GM18909 (cell line): ENCODE measurements at regions not wholly inside any gene's neighbourhood (a gene's known extent, or its start where the extent isn't known, plus 50 kb on each side); places are given as distances from the start of the nearest gene placed in this dataset.
"Not testable (repeated sequence)": the region's sequence is repeated elsewhere in the genome, so short reads cannot be mapped to it uniquely, and the experiment has no call there.

Source experiments
- ATAC-seq: cut with Tn5 transposase; IDR thresholded peaks from one replicate; pipeline ENCODE4 v1.9.1; 2021; ENCODE audit warnings: mild to moderate bottlenecking; ENCODE audit not compliant: unreplicated experiment, poor library complexity

DNA sequence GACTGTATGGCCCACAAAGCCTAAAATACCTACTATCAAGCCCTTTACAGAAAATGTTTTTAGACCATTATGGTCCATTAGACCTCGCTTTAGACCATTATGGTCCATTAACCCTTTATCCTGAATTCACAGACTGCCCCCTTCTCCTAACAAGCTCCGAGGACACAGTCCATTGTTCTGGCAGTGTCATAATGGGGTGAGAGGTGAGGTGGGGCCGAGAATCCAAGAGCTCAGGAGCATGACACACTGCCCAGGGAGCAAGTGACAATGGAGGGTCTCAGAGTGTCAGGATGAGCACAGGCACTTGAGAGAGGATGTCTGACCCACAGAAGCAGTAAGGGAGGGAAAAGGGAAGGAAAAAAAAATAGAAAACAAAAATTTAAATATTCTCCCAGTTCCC is 212.4 kb upstream of the NT5E start:
- no peak for ATAC-seq

DNA sequence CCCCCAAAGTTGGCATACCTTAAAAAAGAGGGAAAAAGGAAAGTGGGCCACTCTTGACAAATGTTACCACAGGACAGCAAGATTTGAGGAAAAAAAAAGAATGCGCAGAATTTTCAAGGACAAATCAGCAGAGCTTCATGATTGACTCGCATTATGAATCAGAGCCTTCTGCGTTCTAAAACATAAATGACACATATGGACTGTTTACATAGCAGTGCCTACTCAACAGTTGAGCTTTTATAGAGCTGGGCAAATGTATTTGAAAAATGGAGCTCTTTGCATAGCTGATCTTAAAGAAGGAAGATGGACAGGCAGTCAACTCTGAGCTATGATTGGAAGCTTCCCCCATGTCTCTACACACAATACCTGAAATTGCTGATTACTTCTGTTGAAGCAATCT is 213.2 kb upstream of the NT5E start:
- ATAC-seq: no peak

GRCh38 chr6:85227345-85227744 is 222.5 kb upstream of the NT5E start:
- ATAC-seq: not testable (repeated sequence)

DNA sequence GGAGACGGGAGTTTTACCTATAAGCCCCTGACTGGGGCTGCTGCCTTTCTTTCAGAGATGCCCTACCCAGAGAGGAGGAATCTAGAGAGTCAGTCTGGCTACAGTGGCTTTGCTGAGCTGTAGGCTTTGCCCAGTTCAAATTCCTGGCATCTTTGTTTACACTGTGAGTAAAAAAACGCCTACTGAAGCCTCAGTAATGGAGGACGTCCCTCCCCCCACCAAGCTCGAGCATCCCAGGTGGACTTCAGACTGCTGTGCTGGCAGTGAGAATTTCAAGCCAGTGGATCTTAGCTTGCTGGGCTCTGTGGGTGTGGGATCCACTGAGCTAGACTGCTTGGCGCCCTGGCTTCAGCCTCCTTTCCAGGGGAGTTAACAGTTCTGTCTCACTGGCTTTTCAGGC is 237.1 kb upstream of the NT5E start:
- not testable (repeated sequence) for ATAC-seq

DNA sequence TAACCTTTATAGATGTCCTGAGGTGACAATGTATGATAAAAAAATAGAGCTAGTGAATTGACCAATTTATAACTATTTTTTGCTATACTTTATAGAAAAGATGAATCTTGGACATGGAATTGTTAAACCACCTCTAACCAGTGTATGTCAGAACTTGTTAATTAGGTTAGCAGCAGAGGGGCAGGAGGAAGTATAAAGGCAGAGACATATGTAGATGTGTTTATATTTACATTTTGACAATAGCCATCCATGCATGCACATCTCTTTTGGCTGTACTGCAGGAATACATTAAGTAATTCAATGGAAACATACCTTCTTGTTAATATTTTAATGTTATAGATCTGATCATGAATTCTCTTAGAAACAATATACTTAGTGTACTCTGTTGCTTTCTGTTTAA is 254.6 kb upstream of the NT5E start:
- no peak for ATAC-seq

DNA sequence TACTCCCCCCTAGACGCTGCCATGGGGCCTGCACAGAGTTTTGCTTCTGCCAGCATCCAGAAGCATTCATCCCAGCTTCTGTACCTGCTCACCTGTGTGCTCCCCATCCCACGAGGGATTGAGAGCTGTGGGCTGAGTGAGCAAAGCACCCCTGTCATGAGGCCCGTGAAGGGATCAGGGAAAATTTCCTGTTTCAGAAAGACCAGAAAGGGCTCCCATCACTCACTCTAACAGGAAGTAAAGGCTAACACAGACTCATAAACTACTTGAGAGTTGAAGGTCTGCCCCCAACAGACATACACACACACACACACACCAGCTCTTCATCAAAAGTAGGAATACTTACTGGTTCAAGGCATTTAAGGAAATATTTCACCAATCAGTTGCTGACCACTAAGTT is 256.5 kb upstream of the NT5E start:
- no peak for ATAC-seq

DNA sequence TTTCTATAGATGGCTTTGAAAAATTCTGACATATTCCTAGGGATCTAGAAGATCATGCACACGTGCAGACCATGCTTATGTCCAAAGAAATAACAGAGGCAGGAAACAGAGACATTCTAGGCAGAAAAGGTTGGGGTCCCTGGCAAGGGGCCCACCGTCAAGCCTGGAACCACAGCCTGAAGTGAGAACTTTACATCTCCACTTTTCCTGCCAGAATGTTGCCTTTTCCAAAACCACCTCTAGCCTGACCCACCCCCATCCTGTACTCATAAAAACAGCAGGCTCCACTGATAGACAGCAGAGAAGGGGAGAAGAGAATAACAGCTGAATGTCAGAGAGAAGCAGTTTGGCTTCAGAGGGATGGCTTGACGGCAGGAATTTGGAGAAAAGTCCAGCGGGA is 257.3 kb upstream of the NT5E start:
- ATAC-seq: no peak

- ATAC-seq: no peak
Observed at GRCh38 chr6:85192186-85192585, 257.7 kb upstream of the NT5E start.

DNA sequence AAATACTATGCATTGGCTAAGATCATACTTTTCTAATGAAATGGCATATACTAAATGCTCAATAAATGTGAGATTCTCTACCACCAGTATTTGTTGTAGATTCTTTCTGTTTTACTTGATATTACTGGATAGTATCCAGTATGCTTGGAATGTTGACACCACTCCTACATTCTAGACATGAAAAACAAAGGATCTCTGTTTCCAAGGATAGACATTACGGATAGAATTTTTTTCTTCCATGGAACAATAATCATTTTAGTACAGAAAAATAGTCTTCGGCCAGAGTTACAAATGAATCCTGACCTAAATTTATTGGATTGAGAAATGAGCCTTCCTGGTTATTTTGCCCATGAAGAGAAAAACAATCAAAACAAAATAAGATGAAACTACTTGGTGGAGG is 258.2 kb upstream of the NT5E start:
- ATAC-seq: no peak

GRCh38 chr6:85186546-85187175 is 263.2 kb upstream of the NT5E start:
- ATAC-seq: no peak

GRCh38 chr6:85185977-85186376 is 263.9 kb upstream of the NT5E start:
- ATAC-seq: no peak

GRCh38 chr6:85183841-85184240 is 266.0 kb upstream of the NT5E start:
- no peak for ATAC-seq

GRCh38 chr6:85172705-85173104 is 277.2 kb upstream of the NT5E start:
- ATAC-seq: no peak

DNA sequence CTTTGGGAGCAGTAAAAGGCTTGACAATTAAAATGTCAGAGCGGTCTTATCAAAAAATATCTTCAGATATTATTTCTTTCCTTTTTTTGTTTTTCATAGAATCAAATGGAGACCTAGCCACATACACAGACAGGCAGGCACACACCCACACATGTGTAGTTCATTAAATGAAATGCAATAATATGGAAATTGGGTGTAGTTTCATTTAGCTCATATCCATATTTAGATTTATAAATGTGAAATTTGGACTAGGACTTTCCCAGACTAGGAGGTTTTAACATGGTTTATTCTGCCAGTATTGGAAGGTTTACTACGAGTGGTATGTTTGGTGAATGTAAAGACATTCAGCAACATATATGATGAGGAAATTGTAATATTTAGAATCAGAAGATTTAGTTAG is 277.7 kb upstream of the NT5E start:
- ATAC-seq: no peak

DNA sequence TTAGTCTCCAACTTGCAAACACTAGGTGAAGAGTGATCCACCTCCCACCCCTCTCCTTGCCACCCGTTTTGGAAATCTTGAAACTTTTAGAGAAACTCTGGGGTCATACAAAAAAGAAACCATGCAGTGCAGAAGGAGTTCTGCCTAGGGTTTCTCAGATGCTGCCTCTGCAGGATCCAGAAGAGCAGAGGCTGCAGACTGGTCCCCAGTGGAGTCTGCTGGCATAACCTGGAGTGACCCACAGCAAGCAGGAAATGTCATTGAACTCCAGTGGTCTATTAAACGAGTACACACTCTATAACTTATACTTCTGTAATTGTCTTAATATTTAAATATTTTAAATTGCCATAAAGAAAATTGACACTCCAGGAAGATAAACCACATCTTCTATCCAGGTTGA is 280.7 kb upstream of the NT5E start:
- no peak for ATAC-seq

GRCh38 chr6:85168146-85168545 is 281.7 kb upstream of the NT5E start:
- ATAC-seq: no peak

GRCh38 chr6:85166114-85166741 is 283.7 kb upstream of the NT5E start:
- no peak for ATAC-seq

DNA sequence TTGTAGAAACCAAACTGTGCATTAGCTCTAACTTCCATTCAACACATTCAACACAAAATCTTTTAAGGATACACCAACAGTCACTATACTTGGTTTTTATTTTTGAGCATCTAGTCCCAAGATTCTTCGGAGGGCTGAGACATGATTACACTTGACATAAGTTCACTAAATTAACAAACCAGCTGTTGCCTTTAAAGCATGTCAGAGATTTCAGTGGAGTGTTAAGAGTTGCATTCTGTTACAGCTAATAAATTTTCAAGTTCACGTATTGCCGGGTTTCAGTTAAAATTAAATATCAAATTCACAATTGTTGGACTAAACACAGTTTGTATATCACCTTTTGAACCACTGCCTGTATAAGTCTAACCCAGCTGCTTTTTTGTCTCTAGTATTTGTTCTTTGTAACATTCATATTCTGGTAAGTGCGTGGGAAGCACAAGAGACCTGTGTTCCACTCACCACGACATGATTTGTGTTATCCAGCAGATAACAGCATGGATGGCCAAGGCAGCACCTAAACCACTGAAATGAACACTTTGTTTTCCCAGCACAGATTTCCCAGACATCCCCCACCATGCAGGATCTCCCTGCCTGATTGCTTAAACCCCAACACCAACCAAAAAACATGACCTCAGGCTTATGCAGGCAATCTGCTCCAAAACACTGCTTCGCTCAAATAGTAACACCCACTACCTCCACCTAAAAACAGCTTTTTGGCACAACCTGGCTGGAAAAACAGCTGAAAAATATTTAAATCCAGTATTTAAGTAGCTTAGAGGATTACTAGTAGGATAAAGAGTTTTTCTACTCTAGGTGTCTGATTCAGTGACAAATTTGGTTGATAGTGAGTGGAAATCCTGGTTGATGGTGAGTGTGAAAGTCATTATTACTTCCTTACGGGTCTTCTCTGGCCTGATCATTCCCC is 286.5 kb upstream of the NT5E start:
- ATAC-seq: no peak

DNA sequence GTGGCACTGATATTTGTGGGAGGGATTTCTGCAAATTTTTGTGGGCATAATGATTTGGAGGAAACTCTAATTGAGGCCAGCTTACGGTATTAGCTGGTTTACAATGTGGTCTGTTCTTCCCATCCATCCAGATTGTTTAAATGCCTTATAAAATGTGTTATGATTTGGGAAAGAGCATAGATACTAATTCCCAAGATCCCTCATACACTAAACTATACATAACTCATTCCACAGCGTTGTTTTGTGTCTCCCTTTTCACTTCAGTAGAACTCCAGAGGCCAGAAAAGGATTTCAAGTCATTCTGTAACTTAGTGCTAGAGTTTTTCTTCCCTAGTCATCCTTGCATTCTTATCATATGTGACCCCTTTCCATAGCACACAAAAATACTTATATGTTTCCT is 292.6 kb upstream of the NT5E start:
- no peak for ATAC-seq

DNA sequence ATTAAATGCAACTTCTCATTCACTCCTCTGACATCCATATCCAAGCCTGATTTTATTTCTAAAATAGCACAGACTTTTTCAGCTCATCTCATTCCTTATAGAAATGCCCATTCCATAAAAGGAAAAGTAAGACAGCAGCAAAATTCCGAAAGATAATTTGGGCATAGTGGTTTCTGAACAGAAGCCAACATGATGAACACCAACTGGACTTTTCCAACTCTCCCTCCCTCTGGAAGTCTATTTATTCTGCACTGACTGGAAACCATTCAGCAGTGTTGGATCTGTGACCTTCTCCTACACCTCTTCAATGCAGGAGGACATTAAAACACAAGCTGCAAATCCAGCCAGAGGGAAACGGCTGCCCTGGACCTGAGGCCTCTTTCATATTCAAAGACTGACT is 306.2 kb upstream of the NT5E start:
- no peak for ATAC-seq

DNA sequence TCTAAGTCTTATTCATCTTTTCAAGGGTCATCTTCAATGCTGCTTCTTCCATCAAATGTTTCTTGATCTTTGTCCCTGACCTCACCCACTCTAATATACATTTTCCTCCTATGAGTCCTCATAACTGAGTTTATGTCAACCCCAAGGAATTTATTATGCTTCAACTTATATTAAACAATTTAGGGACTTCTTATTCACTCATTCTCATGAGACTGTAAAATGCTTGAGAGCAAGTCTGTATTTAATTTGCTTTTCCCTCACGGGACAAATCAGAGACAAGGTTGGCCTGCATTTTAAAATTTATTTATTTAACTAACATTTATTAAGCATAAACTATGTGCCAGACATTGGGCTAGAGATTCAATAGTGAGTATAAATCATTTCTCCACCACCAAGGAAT is 312.0 kb upstream of the NT5E start:
- no peak for ATAC-seq
